Testis (tissue), 2 donors: ENCODE measurements at regions not wholly inside any gene's neighbourhood (a gene's known extent, or its start where the extent isn't known, plus 50 kb on each side); places are given as distances from the start of the nearest gene placed in this dataset.

Experiments used
- DNase-seq: peaks from one replicate; pipeline ENCODE4 v3.0.0-alpha.2; 2019
- H3K27ac ChIP-seq, 2 donors: fragments of 200-600 bp; sonication (generic); one replicate each; pipeline ENCODE4 v1.5.1; 2019
- H3K27me3 ChIP-seq: fragments of 200-600 bp; sonication (generic); one replicate; pipeline ENCODE4 v1.5.1; 2019
- H3K36me3 ChIP-seq: fragments of 200-600 bp; sonication (generic); one replicate; pipeline ENCODE4 v1.5.1; 2017; ENCODE audit warnings: low read depth; ENCODE audit errors: missing control alignments
- H3K4me1 ChIP-seq: fragments of 200-600 bp; sonication (generic); one replicate; pipeline ENCODE4 v1.5.1; 2019
- H3K4me3 ChIP-seq, 2 donors: fragments of 200-600 bp; sonication (generic); one replicate each; pipeline ENCODE4 v1.5.1; 2017 to 2019
- H3K9me3 ChIP-seq: fragments of 200-600 bp; sonication (generic); one replicate; pipeline ENCODE4 v1.5.1; 2017
- CTCF ChIP-seq, 3 experiments: fragments of 450-650 bp in 2 of 3; fragments of 200-600 bp in 1 of 3; sonication (generic) in 1 of 3; IDR thresholded peaks; one replicate each; pipeline ENCODE4 v1.5.1; 2016 to 2019; ENCODE audit warnings: antibody characterized with exemption in 3 of 3, mild to moderate bottlenecking in 2 of 3, moderate library complexity in 1 of 3
- POLR2A ChIP-seq: fragments of 450-650 bp; IDR thresholded peaks from one replicate; pipeline ENCODE4 v1.6.1; 2017; ENCODE audit warnings: antibody characterized with exemption, mild to moderate bottlenecking, moderate library complexity
- WGBS, 2 donors: methylation state at CpG; one replicate each; pipeline ENCODE4 v1.1.5; 2018; 5-methylcytosine and 5-hydroxymethylcytosine counted together
- intact Hi-C: fragments of 100-400 bp; cut with DNase I; formaldehyde crosslinking; loops from one replicate; pipeline ENCODE4 v1.15.1; 2023; ENCODE audit warnings: low total_unique reads

GRCh38 chr1:29394521-29395225 lies 158.4 kb downstream of the PTPRU start:
- Histone ChIP-seq H3K27me3 (no peaks in the 10 kb centered on the region), H3K36me3 (no peaks in the 10 kb centered on the region), H3K4me1 (no peaks in the 10 kb centered on the region), H3K9me3 (no peaks in the 10 kb centered on the region), H3K4me3 (no peak overlapping the region), H3K27ac (no peak overlapping the region)
- intact Hi-C loops = no loop called here
- peak; percentile 10 for DNase-seq
- WGBS, 2 donors = 77 to 78% methylated on average over 5 to 9 of the region's 9 CpGs
- no peak for TF ChIP-seq CTCF (IDR thresholded peaks at IDR 0.05)
- no peak for TF ChIP-seq POLR2A

GRCh38 chr1:29393451-29393826 lies 157.1 kb downstream of the PTPRU start:
- peak; percentile 5 for DNase-seq
- intact Hi-C loops = no loop called here
- Histone ChIP-seq H3K9me3 (no peaks in the 10 kb centered on the region), H3K27ac (no peak overlapping the region), H3K27me3 (no peaks in the 10 kb centered on the region), H3K36me3 (no peaks in the 10 kb centered on the region), H3K4me3 (no peak overlapping the region), H3K4me1 (no peaks in the 10 kb centered on the region)
- WGBS, 2 donors = 78 to 100% methylated on average over 2 of the region's 2 CpGs
- no peak for TF ChIP-seq CTCF (IDR thresholded peaks at IDR 0.05)
- no peak for TF ChIP-seq POLR2A

GRCh38 chr1:29392486-29393450 lies 156.4 kb downstream of the PTPRU start:
- intact Hi-C loops = no loop called here
- Histone ChIP-seq H3K4me1 (no peaks in the 10 kb centered on the region), H3K4me3 (no peak overlapping the region), H3K27me3 (no peaks in the 10 kb centered on the region), H3K36me3 (no peaks in the 10 kb centered on the region), H3K27ac (no peak overlapping the region), H3K9me3 (no peaks in the 10 kb centered on the region)
- DNase-seq = peak; percentile 4
- 58 to 64% methylated on average over 7 of the region's 7 CpGs for WGBS, 2 donors
- TF ChIP-seq CTCF (IDR thresholded peaks at IDR 0.05) (no peak), POLR2A (no peak)

- Histone ChIP-seq H3K4me3 (no peak overlapping the region), H3K9me3 (no peaks in the 10 kb centered on the region), H3K4me1 (no peaks in the 10 kb centered on the region), H3K27ac (no peak overlapping the region), H3K27me3 (no peaks in the 10 kb centered on the region), H3K36me3 (no peaks in the 10 kb centered on the region)
- intact Hi-C loops = no loop called here
- 46 to 67% methylated on average over 1 to 3 of the region's 3 CpGs for WGBS, 2 donors
- TF ChIP-seq POLR2A (no peak), CTCF (IDR thresholded peaks at IDR 0.05) (no peak)
- no peak for DNase-seq
Measured at GRCh38 chr1:29392036-29392435, 155.7 kb downstream of the PTPRU start.
